Coronary artery (tissue), 2 donors: ENCODE measurements at regions not wholly inside any gene's neighbourhood (a gene's known extent, or its start where the extent isn't known, plus 50 kb on each side); places are given as distances from the start of the nearest gene placed in this dataset.
A peak's percentile ranks its signal among the peaks of the same experiment; 100 is the strongest.

Experiments
- DNase-seq: peaks from one replicate; pipeline ENCODE4 v3.0.0-alpha.2; 2017; ENCODE audit warnings: low spot score
- H3K27ac ChIP-seq, 2 donors: fragments of 200-600 bp; sonication (generic); one replicate each; pipeline ENCODE4 v1.5.1; 2016 to 2019
- H3K4me3 ChIP-seq: fragments of 200-600 bp; sonication (generic); 2 replicates; pipeline ENCODE4 v1.5.1; 2016; ENCODE audit warnings: mild to moderate bottlenecking, moderate library complexity
- CTCF ChIP-seq: fragments of 200-600 bp; sonication (generic); IDR thresholded peaks from one replicate; pipeline ENCODE4 v1.5.1; 2019; ENCODE audit warnings: antibody characterized with exemption

GRCh38 chr15:39327005-39327730 is 253.7 kb upstream of the THBS1 start:
- TF ChIP-seq CTCF, result no peak
- DNase-seq, result no peak
- Histone ChIP-seq H3K27ac (peak overlapping the region in 1 of 2 donors; percentile 47), H3K4me3 (no peak overlapping the region)

GRCh38 chr15:39330061-39330460 is 250.8 kb upstream of the THBS1 start:
- no peak overlapping the region for H3K27ac ChIP-seq

GRCh38 chr15:39331584-39331983 is 249.3 kb upstream of the THBS1 start:
- no peak for TF ChIP-seq CTCF
- DNase-seq, result no peak
- H3K4me3 ChIP-seq, result no peak overlapping the region
- H3K27ac ChIP-seq, result no peak overlapping the region

More at GRCh38 chr15:39330061-39330460, 250.8 kb upstream of the THBS1 start:
- DNase-seq, result no peak
- no peak overlapping the region for H3K4me3 ChIP-seq
- no peak for TF ChIP-seq CTCF

- no peak for DNase-seq
- no peak for TF ChIP-seq CTCF
- peak overlapping the region in 1 of 2 donors; percentile 24 for H3K27ac ChIP-seq
- no peak overlapping the region for H3K4me3 ChIP-seq
Measured at GRCh38 chr15:39332846-39333245, 248.0 kb upstream of the THBS1 start.

- peak overlapping the region in 1 of 2 donors; percentile 24 for H3K27ac ChIP-seq
- TF ChIP-seq CTCF, result no peak
- H3K4me3 ChIP-seq, result no peak overlapping the region
- DNase-seq, result no peak
Measured at GRCh38 chr15:39333393-39333792, 247.5 kb upstream of the THBS1 start.

- no peak for TF ChIP-seq CTCF
- no peak overlapping the region for H3K4me3 ChIP-seq
- no peak for DNase-seq
- no peak overlapping the region for H3K27ac ChIP-seq
Measured at GRCh38 chr15:39333896-39334295, 247.0 kb upstream of the THBS1 start.

GRCh38 chr15:39336926-39337325 is 244.0 kb upstream of the THBS1 start:
- no peak for DNase-seq
- Histone ChIP-seq H3K4me3 (no peak overlapping the region), H3K27ac (no peak overlapping the region)
- no peak for TF ChIP-seq CTCF
